H1 (cell line): ENCODE measurements at regions not wholly inside any gene's neighbourhood (a gene's known extent, or its start where the extent isn't known, plus 50 kb on each side); places are given as distances from the start of the nearest gene placed in this dataset.

Experiments
- CBX5 ChIP-seq: fragments of 300-800, 300-1000 bp; sonication (generic); IDR thresholded peaks from 2 replicates; pipeline ENCODE4 v1.7.1; 2016; ENCODE audit warnings: antibody characterized with exemption, low read length, low read depth
- CHD1 ChIP-seq: IDR thresholded peaks from 2 replicates; pipeline ENCODE4 v1.6.1; 2012; ENCODE audit warnings: low read depth, low read length, improper control_type of control experiment
- RNF2 ChIP-seq: fragments of 200-900, 300-1000 bp; sonication (generic); IDR thresholded peaks from 2 replicates; pipeline ENCODE4 v1.7.1; 2016; ENCODE audit warnings: borderline replicate concordance, low read depth, mild to moderate bottlenecking, antibody characterized with exemption, low read length; ENCODE audit not compliant: poor library complexity, severe bottlenecking; ENCODE audit errors: missing control alignments
- YY1 ChIP-seq: IDR thresholded peaks from 2 replicates; pipeline ENCODE4 v1.6.1; 2011; ENCODE audit warnings: low read depth, mild to moderate bottlenecking, low read length

- TF ChIP-seq YY1 (no peak), CBX5 (no peak), CHD1 (no peak), RNF2 (no peak)
Measured at GRCh38 chr14:34229140-34229539, 232.9 kb downstream of the SPTSSA start (continued).
